ENCODE measurements at regions not wholly inside any gene's neighbourhood (a gene's known extent, or its start where the extent isn't known, plus 50 kb on each side); places are given as distances from the start of the nearest gene placed in this dataset.

DNA sequence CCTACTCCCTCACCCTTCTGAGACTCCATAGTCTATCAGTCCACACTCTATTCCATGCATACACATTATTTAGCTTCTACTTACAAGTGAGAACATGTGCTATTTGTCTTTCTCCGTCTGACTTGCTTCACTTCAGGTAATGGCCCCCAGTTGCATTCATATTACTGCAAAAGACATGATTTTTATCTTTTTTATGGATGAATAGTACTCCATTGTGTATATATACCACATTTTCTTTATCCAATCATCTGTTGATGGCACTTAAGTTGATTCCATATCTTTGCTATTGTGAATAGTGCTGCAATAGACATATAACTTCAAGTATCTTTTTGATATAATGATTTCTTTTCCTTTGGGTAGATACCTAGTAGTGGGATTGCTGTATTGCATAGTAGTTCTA, 171.8 kb downstream of the DACT1 start:
- H3K9me3 Mint-ChIP-seq (ENCODE audit: unreplicated experiment): peaks cover 12% of the 10 kb centered on the region
- H3K4me1 Mint-ChIP-seq (ENCODE audit: unreplicated experiment): peaks cover 57% of the 10 kb centered on the region
- TF ChIP-seq, protein P1, sequence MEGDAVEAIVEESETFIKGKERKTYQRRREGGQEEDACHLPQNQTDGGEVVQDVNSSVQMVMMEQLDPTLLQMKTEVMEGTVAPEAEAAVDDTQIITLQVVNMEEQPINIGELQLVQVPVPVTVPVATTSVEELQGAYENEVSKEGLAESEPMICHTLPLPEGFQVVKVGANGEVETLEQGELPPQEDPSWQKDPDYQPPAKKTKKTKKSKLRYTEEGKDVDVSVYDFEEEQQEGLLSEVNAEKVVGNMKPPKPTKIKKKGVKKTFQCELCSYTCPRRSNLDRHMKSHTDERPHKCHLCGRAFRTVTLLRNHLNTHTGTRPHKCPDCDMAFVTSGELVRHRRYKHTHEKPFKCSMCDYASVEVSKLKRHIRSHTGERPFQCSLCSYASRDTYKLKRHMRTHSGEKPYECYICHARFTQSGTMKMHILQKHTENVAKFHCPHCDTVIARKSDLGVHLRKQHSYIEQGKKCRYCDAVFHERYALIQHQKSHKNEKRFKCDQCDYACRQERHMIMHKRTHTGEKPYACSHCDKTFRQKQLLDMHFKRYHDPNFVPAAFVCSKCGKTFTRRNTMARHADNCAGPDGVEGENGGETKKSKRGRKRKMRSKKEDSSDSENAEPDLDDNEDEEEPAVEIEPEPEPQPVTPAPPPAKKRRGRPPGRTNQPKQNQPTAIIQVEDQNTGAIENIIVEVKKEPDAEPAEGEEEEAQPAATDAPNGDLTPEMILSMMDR (IDR thresholded peaks at IDR 0.05): no peak
- H3K4me3 Mint-ChIP-seq (ENCODE audit: unreplicated experiment): no peak overlapping the region
- no peaks in the 10 kb centered on the region for H3K36me3 Mint-ChIP-seq (ENCODE audit: unreplicated experiment)
- no peak for DNase-seq (ENCODE audit: extremely low spot score, unreplicated experiment)
- peaks cover 3% of the 10 kb centered on the region for H3K27me3 Mint-ChIP-seq (ENCODE audit: unreplicated experiment)
- no peak overlapping the region for H3K27ac Mint-ChIP-seq (ENCODE audit: unreplicated experiment)

DNA sequence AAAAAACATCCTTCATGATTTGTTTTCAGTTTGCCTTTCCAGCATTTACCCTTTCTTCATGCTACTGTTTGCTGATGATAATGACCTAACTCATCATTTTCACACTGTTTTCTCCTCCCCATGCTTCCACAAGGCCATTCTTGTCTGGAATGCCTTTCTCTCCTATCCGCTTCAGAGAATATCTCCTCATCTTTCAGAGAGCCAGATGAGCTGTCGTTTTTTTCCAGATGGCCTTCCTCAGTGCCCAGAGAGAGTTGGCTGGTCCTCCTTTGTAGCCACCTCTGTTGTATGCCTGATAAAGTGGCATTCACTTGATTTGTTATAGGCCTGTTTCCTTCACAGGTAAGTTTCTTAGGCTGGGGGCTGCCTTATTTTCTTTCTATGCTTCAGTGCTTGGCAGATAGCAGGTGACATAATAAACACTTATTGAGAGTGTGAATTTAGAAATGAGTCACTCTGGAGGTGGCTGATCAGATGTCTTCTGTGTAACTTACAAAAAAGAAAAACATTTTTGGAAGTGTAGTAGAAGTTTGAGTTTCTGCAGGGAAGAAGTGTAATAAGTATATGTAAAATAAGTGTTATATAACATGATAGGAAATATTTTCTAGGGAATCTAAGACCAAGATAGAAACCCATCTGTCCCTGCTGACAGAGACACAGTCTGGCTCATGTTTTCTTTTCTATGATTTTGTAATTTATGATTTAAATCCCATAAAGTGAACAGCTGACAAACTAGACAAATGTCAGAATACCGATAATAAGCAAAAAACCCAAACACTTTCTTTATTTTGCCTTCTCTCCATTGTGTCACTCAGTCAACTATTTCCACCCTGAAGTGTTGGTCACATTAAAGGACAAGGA, 174.5 kb downstream of the DACT1 start:
- TF ChIP-seq, protein P1 (IDR thresholded peaks at IDR 0.05): no peak
- DNase-seq (ENCODE audit: extremely low spot score, unreplicated experiment): no peak
- no peak overlapping the region for H3K4me3 Mint-ChIP-seq (ENCODE audit: unreplicated experiment)
- peaks cover 57% of the 10 kb centered on the region for H3K4me1 Mint-ChIP-seq (ENCODE audit: unreplicated experiment)
- peaks cover 12% of the 10 kb centered on the region for H3K9me3 Mint-ChIP-seq (ENCODE audit: unreplicated experiment)
- no peaks in the 10 kb centered on the region for H3K36me3 Mint-ChIP-seq (ENCODE audit: unreplicated experiment)
- H3K27me3 Mint-ChIP-seq (ENCODE audit: unreplicated experiment): no peaks in the 10 kb centered on the region
- H3K27ac Mint-ChIP-seq (ENCODE audit: unreplicated experiment): no peak overlapping the region

DNA sequence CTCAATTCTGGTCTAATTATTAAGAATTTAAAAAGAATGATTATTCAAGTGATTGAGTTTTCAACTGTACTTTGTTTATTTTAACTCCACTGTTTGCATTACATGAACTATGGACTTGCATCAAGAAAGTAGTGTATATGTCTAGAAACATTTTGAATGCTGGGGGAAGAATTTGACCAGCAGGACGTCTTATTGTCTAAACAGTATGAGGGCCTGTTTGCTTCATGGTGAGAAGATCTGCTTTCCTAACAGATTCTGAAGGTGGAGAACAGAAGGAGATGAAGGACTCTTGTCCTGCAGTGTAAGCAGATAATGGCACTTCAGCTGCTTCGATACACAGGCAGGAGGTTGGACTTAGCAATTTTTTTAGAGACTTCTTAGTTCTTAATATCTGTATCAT, 176.0 kb downstream of the DACT1 start:
- H3K4me1 Mint-ChIP-seq (ENCODE audit: unreplicated experiment): peaks cover 63% of the 10 kb centered on the region
- no peaks in the 10 kb centered on the region for H3K36me3 Mint-ChIP-seq (ENCODE audit: unreplicated experiment)
- TF ChIP-seq, protein P1 (IDR thresholded peaks at IDR 0.05): no peak
- H3K27me3 Mint-ChIP-seq (ENCODE audit: unreplicated experiment): no peaks in the 10 kb centered on the region
- no peak overlapping the region for H3K27ac Mint-ChIP-seq (ENCODE audit: unreplicated experiment)
- peaks cover 12% of the 10 kb centered on the region for H3K9me3 Mint-ChIP-seq (ENCODE audit: unreplicated experiment)
- H3K4me3 Mint-ChIP-seq (ENCODE audit: unreplicated experiment): no peak overlapping the region
- DNase-seq (ENCODE audit: extremely low spot score, unreplicated experiment): no peak

DNA sequence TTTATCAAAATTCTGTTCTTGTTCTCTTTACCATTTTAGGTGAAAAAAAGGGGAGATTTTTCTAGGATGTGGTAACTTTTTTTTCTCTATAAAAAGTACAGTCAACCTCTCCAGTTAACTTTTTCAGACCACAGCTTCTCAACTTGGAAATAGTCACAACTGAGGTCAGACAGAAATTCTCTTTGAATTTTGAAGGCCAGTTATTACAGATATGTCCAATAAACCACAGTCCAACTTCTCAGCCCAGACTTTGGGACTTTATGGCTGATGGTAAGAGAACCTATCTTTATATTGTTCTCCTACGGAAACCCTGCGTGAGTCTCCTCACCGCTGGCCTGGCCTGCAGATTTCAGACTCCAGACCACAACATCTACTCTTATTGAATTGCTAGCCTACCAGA, 176.7 kb downstream of the DACT1 start:
- Mint-ChIP-seq H3K4me3 (ENCODE audit: unreplicated experiment) (no peak overlapping the region), H3K9me3 (ENCODE audit: unreplicated experiment) (peaks cover 9% of the 10 kb centered on the region), H3K27me3 (ENCODE audit: unreplicated experiment) (no peaks in the 10 kb centered on the region), H3K4me1 (ENCODE audit: unreplicated experiment) (peaks cover 59% of the 10 kb centered on the region), H3K36me3 (ENCODE audit: unreplicated experiment) (no peaks in the 10 kb centered on the region), H3K27ac (ENCODE audit: unreplicated experiment) (no peak overlapping the region)
- DNase-seq (ENCODE audit: extremely low spot score, unreplicated experiment): no peak
- TF ChIP-seq, protein P1 (IDR thresholded peaks at IDR 0.05): no peak

DNA sequence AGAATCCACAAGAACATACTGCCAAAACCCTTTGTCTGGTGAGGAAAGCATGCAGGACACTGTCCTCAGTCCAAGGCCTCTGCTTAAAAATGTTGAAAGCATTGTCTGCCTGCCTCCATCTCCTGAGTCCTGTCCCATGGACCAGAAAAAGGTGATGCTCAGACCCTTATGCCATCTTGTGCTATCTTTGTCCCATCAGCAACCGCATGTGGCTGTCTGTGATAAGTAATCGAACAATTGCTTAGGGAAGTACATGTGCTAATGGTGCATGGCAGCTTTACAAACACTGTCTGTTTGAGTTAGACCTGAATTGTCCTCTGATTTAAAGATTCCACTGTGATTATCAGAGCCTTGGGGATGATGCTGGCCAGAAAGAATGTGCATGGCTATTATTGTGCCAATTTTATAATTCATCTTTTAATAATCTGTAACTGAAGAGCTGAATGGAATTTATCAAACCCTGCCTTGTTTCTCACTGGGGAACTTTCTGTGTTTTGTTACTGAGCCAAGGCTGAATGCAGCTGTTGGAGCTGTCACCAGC, 177.5 kb downstream of the DACT1 start:
- DNase-seq (ENCODE audit: extremely low spot score, unreplicated experiment): no peak
- TF ChIP-seq, protein P1 (IDR thresholded peaks at IDR 0.05): no peak

More for the DNA sequence above, 177.5 kb downstream of the DACT1 start:
- no peaks in the 10 kb centered on the region for H3K27me3 Mint-ChIP-seq (ENCODE audit: unreplicated experiment)
- H3K4me3 Mint-ChIP-seq (ENCODE audit: unreplicated experiment): no peak overlapping the region
- no peak overlapping the region for H3K27ac Mint-ChIP-seq (ENCODE audit: unreplicated experiment)
- peaks cover 57% of the 10 kb centered on the region for H3K4me1 Mint-ChIP-seq (ENCODE audit: unreplicated experiment)
- H3K36me3 Mint-ChIP-seq (ENCODE audit: unreplicated experiment): no peaks in the 10 kb centered on the region
- H3K9me3 Mint-ChIP-seq (ENCODE audit: unreplicated experiment): peaks cover 2% of the 10 kb centered on the region

All from osteocyte (in vitro differentiated cells).